Type B pancreatic cell (in vitro differentiated cells): ENCODE measurements at regions not wholly inside any gene's neighbourhood (a gene's known extent, or its start where the extent isn't known, plus 50 kb on each side); places are given as distances from the start of the nearest gene placed in this dataset.
"Not testable (repeated sequence)": the region's sequence is repeated elsewhere in the genome, so short reads cannot be mapped to it uniquely, and the experiment has no call there.

Experiments used
- DNase-seq: peaks from one replicate; pipeline ENCODE4 v3.0.0; 2021; ENCODE audit warnings: mixed read lengths; ENCODE audit not compliant: unreplicated experiment; ENCODE audit errors: extremely low spot score
- H3K27ac Mint-ChIP-seq: 2 replicates; pipeline ENCODE4 v1.8.0; 2021; ENCODE audit warnings: mild to moderate bottlenecking, mixed read lengths
- H3K27me3 Mint-ChIP-seq: 2 replicates; pipeline ENCODE4 v1.8.0; 2021; ENCODE audit warnings: mixed read lengths
- H3K36me3 Mint-ChIP-seq: 2 replicates; pipeline ENCODE4 v1.8.0; 2021; ENCODE audit warnings: mixed read lengths
- H3K4me1 Mint-ChIP-seq: one replicate; pipeline ENCODE4 v1.8.0; 2021; ENCODE audit warnings: mixed read lengths; ENCODE audit not compliant: unreplicated experiment
- H3K4me3 Mint-ChIP-seq: 2 replicates; pipeline ENCODE4 v1.8.0; 2021; ENCODE audit warnings: mild to moderate bottlenecking, mixed read lengths
- H3K9me3 Mint-ChIP-seq: 2 replicates; pipeline ENCODE4 v1.8.0; 2021; ENCODE audit warnings: mixed read lengths
- TF ChIP-seq, protein P1 (sequence below): fragments of 200-600 bp; sonication (generic); conservative IDR thresholded peaks from 2 replicates; pipeline ENCODE4 v1.5.0; 2021; ENCODE audit warnings: antibody characterized with exemption, mild to moderate bottlenecking

DNA sequence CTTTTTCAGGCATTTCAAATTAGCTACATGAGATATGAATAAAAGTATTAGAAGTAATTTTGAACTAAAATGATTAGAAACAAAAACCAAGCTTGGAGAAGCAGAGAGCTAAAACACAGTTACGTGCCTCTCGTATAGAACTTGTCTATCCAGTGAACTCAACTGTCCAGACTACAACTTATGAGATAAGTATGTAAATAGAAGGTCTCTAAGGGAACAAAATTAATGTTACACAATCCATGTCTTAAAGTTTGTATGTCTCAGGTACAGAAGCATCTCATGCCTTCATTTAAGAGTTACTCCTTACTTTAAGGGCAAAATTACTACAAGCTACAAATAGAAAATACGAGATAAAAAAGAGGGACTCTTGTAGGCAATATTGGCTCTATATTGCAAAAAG lies 316.8 kb downstream of the CETN3 start:
- H3K9me3 Mint-ChIP-seq: peaks cover 5% of the 10 kb centered on the region
- H3K27me3 Mint-ChIP-seq: no peaks in the 10 kb centered on the region
- H3K36me3 Mint-ChIP-seq: no peaks in the 10 kb centered on the region
- no peaks in the 10 kb centered on the region for H3K4me1 Mint-ChIP-seq
- no peak overlapping the region for H3K4me3 Mint-ChIP-seq
- DNase-seq: no peak
- no peak overlapping the region for H3K27ac Mint-ChIP-seq
- TF ChIP-seq, protein P1, sequence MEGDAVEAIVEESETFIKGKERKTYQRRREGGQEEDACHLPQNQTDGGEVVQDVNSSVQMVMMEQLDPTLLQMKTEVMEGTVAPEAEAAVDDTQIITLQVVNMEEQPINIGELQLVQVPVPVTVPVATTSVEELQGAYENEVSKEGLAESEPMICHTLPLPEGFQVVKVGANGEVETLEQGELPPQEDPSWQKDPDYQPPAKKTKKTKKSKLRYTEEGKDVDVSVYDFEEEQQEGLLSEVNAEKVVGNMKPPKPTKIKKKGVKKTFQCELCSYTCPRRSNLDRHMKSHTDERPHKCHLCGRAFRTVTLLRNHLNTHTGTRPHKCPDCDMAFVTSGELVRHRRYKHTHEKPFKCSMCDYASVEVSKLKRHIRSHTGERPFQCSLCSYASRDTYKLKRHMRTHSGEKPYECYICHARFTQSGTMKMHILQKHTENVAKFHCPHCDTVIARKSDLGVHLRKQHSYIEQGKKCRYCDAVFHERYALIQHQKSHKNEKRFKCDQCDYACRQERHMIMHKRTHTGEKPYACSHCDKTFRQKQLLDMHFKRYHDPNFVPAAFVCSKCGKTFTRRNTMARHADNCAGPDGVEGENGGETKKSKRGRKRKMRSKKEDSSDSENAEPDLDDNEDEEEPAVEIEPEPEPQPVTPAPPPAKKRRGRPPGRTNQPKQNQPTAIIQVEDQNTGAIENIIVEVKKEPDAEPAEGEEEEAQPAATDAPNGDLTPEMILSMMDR: no peak

DNA sequence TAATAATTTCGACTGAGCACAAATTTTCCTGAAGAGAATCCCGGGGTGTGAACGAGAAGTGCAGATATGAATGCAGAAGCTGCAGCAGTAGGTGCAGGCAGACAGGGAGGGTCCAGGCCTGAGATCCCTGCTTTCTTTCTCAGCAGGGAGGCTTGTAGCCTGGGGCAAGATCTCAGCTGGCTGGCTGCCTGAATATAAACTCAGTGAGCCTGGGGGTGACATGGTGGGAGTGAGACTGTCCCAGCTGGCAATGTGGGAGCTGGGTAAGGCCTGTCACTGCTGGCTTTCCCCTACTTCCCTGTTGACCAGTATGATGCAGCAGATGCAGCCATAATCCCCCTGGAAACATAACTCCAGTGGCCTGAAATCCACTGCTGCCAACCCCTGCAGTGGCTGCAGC lies 325.2 kb downstream of the CETN3 start:
- no peaks in the 10 kb centered on the region for H3K4me1 Mint-ChIP-seq
- DNase-seq: no peak
- TF ChIP-seq, protein P1: no peak
- H3K27me3 Mint-ChIP-seq: no peaks in the 10 kb centered on the region
- H3K27ac Mint-ChIP-seq: no peak overlapping the region
- peaks cover 10% of the 10 kb centered on the region for H3K9me3 Mint-ChIP-seq
- H3K36me3 Mint-ChIP-seq: no peaks in the 10 kb centered on the region
- no peak overlapping the region for H3K4me3 Mint-ChIP-seq

DNA sequence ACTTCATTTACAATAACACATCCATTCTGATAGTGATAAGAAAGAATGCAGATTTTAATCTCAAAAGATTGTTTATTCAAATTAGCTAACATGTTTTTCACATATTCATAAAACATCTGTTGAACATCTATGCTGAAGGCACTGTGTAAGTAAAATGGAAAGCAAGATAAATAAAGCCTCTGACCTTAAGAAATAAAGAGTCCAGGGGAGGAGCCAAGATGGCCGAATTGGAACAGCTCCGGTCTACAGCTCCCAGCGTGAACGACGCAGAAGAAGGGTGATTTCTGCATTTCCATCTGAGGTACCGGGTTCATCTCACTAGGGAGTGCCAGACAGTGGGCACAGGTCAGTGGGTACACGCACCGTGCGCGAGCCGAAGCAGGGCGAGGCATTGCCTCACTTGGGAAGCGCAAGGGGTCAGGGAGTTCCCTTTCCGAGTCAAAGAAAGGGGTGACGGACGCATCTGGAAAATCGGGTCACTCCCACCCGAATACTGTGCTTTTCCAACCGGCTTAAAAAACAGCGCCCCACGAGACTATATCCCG lies 336.5 kb downstream of the CETN3 start:
- H3K4me3 Mint-ChIP-seq, H3K9me3 Mint-ChIP-seq, H3K4me1 Mint-ChIP-seq, H3K27ac Mint-ChIP-seq, DNase-seq, H3K36me3 Mint-ChIP-seq, H3K27me3 Mint-ChIP-seq: not testable (repeated sequence)

DNA sequence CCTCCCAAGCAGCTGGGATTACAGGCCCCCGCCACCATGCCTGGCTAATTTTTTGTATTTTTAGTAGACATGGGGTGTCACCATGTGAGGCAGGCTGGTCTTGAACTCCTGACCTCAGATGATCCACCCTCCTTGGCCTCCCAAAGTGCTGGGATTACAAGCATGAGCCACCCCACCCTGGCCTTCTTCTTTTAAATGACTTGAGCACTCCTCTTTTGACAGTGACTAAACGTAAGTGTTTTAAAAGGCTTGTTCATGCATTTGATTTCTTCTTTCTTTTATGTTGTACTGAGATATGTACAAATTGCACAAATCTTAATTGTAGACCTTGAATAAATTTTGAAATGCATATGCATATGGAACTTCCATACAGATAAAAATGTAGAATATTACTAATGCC lies 337.9 kb downstream of the CETN3 start:
- no peaks in the 10 kb centered on the region for H3K36me3 Mint-ChIP-seq
- no peak for DNase-seq
- H3K27me3 Mint-ChIP-seq: no peaks in the 10 kb centered on the region
- H3K4me3 Mint-ChIP-seq: no peak overlapping the region
- H3K4me1 Mint-ChIP-seq: no peaks in the 10 kb centered on the region
- TF ChIP-seq, protein P1: no peak
- no peaks in the 10 kb centered on the region for H3K9me3 Mint-ChIP-seq
- H3K27ac Mint-ChIP-seq: no peak overlapping the region

DNA sequence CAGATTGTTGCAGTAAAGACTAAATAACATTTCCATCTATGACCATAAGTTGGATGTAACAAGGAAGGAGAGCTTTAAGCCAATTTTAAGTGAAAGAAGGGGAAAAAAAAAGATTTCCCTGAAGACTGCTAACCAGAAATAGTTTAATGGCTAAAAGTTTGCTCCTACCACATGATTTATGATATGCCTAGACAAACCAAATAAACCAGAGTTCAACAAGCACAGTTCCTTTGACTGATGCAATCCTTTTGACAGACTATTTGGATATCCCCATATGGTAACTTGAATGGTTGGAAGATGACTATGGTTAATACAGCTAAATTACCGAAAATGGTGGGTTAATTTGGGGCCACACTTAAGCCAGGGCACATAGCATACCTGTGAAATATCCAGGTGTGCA lies 338.5 kb downstream of the CETN3 start:
- no peaks in the 10 kb centered on the region for H3K4me1 Mint-ChIP-seq
- TF ChIP-seq, protein P1: no peak
- no peaks in the 10 kb centered on the region for H3K27me3 Mint-ChIP-seq
- no peak overlapping the region for H3K4me3 Mint-ChIP-seq
- H3K36me3 Mint-ChIP-seq: no peaks in the 10 kb centered on the region
- no peak overlapping the region for H3K27ac Mint-ChIP-seq
- H3K9me3 Mint-ChIP-seq: no peaks in the 10 kb centered on the region
- DNase-seq: no peak

DNA sequence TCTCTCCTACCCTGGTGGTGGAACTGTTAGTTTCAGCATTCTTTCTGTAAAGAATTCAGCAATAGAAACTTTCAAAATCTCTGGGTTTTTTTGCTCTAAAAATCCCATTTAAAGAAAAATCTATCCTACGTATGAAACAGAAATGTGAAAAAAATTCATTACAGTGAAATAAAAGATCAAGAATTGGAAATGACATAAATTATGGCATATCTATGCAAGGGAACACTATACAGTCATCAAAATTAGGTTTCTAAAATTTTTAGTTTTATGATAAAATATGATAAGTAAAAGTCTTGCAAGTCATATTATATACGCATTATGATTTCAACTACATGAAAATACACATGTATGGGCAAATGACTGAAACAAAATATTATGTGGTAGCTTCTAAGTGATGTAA lies 342.6 kb downstream of the CETN3 start:
- no peak for DNase-seq
- no peaks in the 10 kb centered on the region for H3K27me3 Mint-ChIP-seq
- no peaks in the 10 kb centered on the region for H3K4me1 Mint-ChIP-seq
- no peak overlapping the region for H3K4me3 Mint-ChIP-seq
- no peak overlapping the region for H3K27ac Mint-ChIP-seq
- TF ChIP-seq, protein P1: no peak
- no peaks in the 10 kb centered on the region for H3K9me3 Mint-ChIP-seq
- no peaks in the 10 kb centered on the region for H3K36me3 Mint-ChIP-seq
